NCI-H1694 (cell line): ENCODE measurements at regions not wholly inside any gene's neighbourhood (a gene's known extent, or its start where the extent isn't known, plus 50 kb on each side); places are given as distances from the start of the nearest gene placed in this dataset.
"Not testable (repeated sequence)": the region's sequence is repeated elsewhere in the genome, so short reads cannot be mapped to it uniquely, and the experiment has no call there.

ENCODE experiments used
- DNase-seq: peaks from one replicate; lab custom pipeline; 2025; lab: John Stamatoyannopoulos, UW

GRCh38 chr15:79157631-79158592, 67.3 kb upstream of the RASGRF1 start:
- DNase-seq, result no peak

- DNase-seq, result no peak
These were observed 66.3 kb upstream of the RASGRF1 start for GRCh38 chr15:79156704-79157375.

GRCh38 chr15:79154483-79155135, 64.0 kb upstream of the RASGRF1 start:
- no peak for DNase-seq

GRCh38 chr15:79144290-79144689, 53.7 kb upstream of the RASGRF1 start:
- DNase-seq, result not testable (repeated sequence)

- DNase-seq, result no peak
These were observed 50.4 kb upstream of the RASGRF1 start for GRCh38 chr15:79140846-79141570.
